GM13977 (cell line): ENCODE measurements at regions not wholly inside any gene's neighbourhood (a gene's known extent, or its start where the extent isn't known, plus 50 kb on each side); places are given as distances from the start of the nearest gene placed in this dataset.

Experiments used
- DNase-seq: peaks from one replicate; pipeline ENCODE4 v3.0.0; 2012; ENCODE audit warnings: low spot score
- CTCF ChIP-seq: IDR thresholded peaks from 2 replicates; pipeline ENCODE4 v1.5.1; 2012; ENCODE audit warnings: mild to moderate bottlenecking, control low read depth; ENCODE audit not compliant: insufficient read depth; ENCODE audit errors: extremely low read depth, missing control alignments
- in situ Hi-C: fragments of 300-500 bp; cut with MboI; formaldehyde crosslinking; loops from one replicate; pipeline ENCODE4 v1.12.0; 2022; ENCODE audit warnings: low sequenced_read_pairs, low pct_unique_long_range_greater_than_20kb, mixed read lengths, inconsistent platforms; ENCODE audit not compliant: unreplicated experiment

GRCh38 chr2:53452957-53453748 is 314.5 kb upstream of the CHAC2 start:
- in situ Hi-C loops, result no loop called here
- no peak for TF ChIP-seq CTCF
- no peak for DNase-seq

- no peak for TF ChIP-seq CTCF
- in situ Hi-C loops, result no loop called here
- DNase-seq, result no peak
Measured at GRCh38 chr2:53452400-53452799, 315.2 kb upstream of the CHAC2 start.

- no peak for TF ChIP-seq CTCF
- DNase-seq, result no peak
- in situ Hi-C loops, result no loop called here
Measured at GRCh38 chr2:53450923-53451322, 316.7 kb upstream of the CHAC2 start.

- in situ Hi-C loops, result loop anchor here (25.0 kb wide), 1 partner anchor 264 kb away; no protein-coding TSS in a partner anchor
- DNase-seq, result no peak
- TF ChIP-seq CTCF, result no peak
Measured at GRCh38 chr2:53448591-53448990, 319.0 kb upstream of the CHAC2 start.

GRCh38 chr2:53448086-53448485 is 319.5 kb upstream of the CHAC2 start:
- no peak for DNase-seq
- in situ Hi-C loops, result loop anchor here (25.0 kb wide), 1 partner anchor 264 kb away; no protein-coding TSS in a partner anchor
- TF ChIP-seq CTCF, result no peak

GRCh38 chr2:53445383-53446070 is 322.1 kb upstream of the CHAC2 start:
- in situ Hi-C loops, result loop anchor here (25.0 kb wide), 1 partner anchor 267 kb away; no protein-coding TSS in a partner anchor
- DNase-seq, result peak; percentile 6
- no peak for TF ChIP-seq CTCF
